GM10266 (cell line): ENCODE measurements at regions not wholly inside any gene's neighbourhood (a gene's known extent, or its start where the extent isn't known, plus 50 kb on each side); places are given as distances from the start of the nearest gene placed in this dataset.

Experiments used
- DNase-seq: peaks from one replicate; pipeline ENCODE4 v3.0.0; 2012; ENCODE audit errors: extremely low spot score
- TF ChIP-seq, protein P1 (sequence below): IDR thresholded peaks from 2 replicates; pipeline ENCODE4 v1.5.1; 2012; ENCODE audit warnings: mild to moderate bottlenecking, low read depth; ENCODE audit not compliant: control insufficient read depth, insufficient read depth; ENCODE audit errors: missing control alignments

- no peak for DNase-seq
- TF ChIP-seq, protein P1, sequence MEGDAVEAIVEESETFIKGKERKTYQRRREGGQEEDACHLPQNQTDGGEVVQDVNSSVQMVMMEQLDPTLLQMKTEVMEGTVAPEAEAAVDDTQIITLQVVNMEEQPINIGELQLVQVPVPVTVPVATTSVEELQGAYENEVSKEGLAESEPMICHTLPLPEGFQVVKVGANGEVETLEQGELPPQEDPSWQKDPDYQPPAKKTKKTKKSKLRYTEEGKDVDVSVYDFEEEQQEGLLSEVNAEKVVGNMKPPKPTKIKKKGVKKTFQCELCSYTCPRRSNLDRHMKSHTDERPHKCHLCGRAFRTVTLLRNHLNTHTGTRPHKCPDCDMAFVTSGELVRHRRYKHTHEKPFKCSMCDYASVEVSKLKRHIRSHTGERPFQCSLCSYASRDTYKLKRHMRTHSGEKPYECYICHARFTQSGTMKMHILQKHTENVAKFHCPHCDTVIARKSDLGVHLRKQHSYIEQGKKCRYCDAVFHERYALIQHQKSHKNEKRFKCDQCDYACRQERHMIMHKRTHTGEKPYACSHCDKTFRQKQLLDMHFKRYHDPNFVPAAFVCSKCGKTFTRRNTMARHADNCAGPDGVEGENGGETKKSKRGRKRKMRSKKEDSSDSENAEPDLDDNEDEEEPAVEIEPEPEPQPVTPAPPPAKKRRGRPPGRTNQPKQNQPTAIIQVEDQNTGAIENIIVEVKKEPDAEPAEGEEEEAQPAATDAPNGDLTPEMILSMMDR, result no peak
Observed at GRCh38 chr6:1257778-1258177, 54.1 kb upstream of the FOXQ1 start.

GRCh38 chr6:1256435-1257008 is 55.4 kb upstream of the FOXQ1 start:
- TF ChIP-seq, protein P1, result no peak

GRCh38 chr6:1255636-1256365 is 56.1 kb upstream of the FOXQ1 start:
- TF ChIP-seq, protein P1, result no peak

More at GRCh38 chr6:1256435-1257008, 55.4 kb upstream of the FOXQ1 start:
- DNase-seq, result no peak

GRCh38 chr6:1254326-1254725 is 57.6 kb upstream of the FOXQ1 start:
- TF ChIP-seq, protein P1, result no peak

More at GRCh38 chr6:1255636-1256365, 56.1 kb upstream of the FOXQ1 start:
- DNase-seq, result no peak

GRCh38 chr6:1253816-1254215 is 58.1 kb upstream of the FOXQ1 start:
- no peak for DNase-seq
- TF ChIP-seq, protein P1, result no peak

More at GRCh38 chr6:1254326-1254725, 57.6 kb upstream of the FOXQ1 start:
- no peak for DNase-seq

- TF ChIP-seq, protein P1, result no peak
- no peak for DNase-seq
Observed at GRCh38 chr6:1251198-1252155, 60.4 kb upstream of the FOXQ1 start.
